Liver (tissue), 8 donors: ENCODE measurements at regions not wholly inside any gene's neighbourhood (a gene's known extent, or its start where the extent isn't known, plus 50 kb on each side); places are given as distances from the start of the nearest gene placed in this dataset.
"Not testable (repeated sequence)": the region's sequence is repeated elsewhere in the genome, so short reads cannot be mapped to it uniquely, and the experiment has no call there.

Experiments used
- DNase-seq: peaks from one replicate; pipeline ENCODE4 v3.0.0-alpha.2; 2017; ENCODE audit warnings: low spot score
- H3K27ac ChIP-seq, 2 donors: one replicate each; pipeline ENCODE4 v1.7.0; 2013; ENCODE audit warnings: inconsistent platforms in 2 of 2, low read length in 2 of 2, control low read depth in 1 of 2, low read depth in 1 of 2, mild to moderate bottlenecking in 1 of 2
- H3K27me3 ChIP-seq, 4 donors: one replicate each; pipeline versions ENCODE4 v1.6.1 to v1.7.0; 2013; ENCODE audit warnings: low read length in 3 of 4, inconsistent platforms in 1 of 4, mild to moderate bottlenecking in 1 of 4, moderate library complexity in 1 of 4; ENCODE audit not compliant: control insufficient read depth in 4 of 4, insufficient read depth in 4 of 4
- H3K36me3 ChIP-seq, 4 donors: one replicate each; pipeline versions ENCODE4 v1.6.1 to v1.7.0; 2013; ENCODE audit warnings: low read length in 3 of 4, mild to moderate bottlenecking in 3 of 4, low read depth in 1 of 4, moderate library complexity in 1 of 4; ENCODE audit not compliant: control insufficient read depth in 4 of 4, insufficient read depth in 3 of 4
- H3K4me1 ChIP-seq, 4 donors: one replicate each; pipeline versions ENCODE4 v1.6.1 to v1.7.0; 2013; ENCODE audit warnings: low read length in 3 of 4, mild to moderate bottlenecking in 3 of 4, moderate library complexity in 1 of 4; ENCODE audit not compliant: control insufficient read depth in 4 of 4, insufficient read depth in 4 of 4
- H3K4me3 ChIP-seq, 3 donors: one replicate each; pipeline versions ENCODE4 v1.6.1 to v1.7.0; 2013; ENCODE audit warnings: low read length in 3 of 3, control low read depth in 1 of 3, low read depth in 1 of 3, mild to moderate bottlenecking in 1 of 3
- H3K9ac ChIP-seq, 2 donors: one replicate each; pipeline ENCODE4 v1.7.0; 2013; ENCODE audit warnings: low read length in 2 of 2, mild to moderate bottlenecking in 2 of 2, moderate library complexity in 2 of 2, control low read depth in 1 of 2, low read depth in 1 of 2
- H3K9me3 ChIP-seq, 4 donors: one replicate each; pipeline versions ENCODE4 v1.6.1 to v1.7.0; 2013; ENCODE audit warnings: low read length in 3 of 4; ENCODE audit not compliant: control insufficient read depth in 4 of 4
- ATF3 ChIP-seq: IDR thresholded peaks from 2 replicates; pipeline ENCODE4 v1.6.1; 2016; ENCODE audit warnings: antibody characterized with exemption
- CTCF ChIP-seq: fragments of 150-350 bp; IDR thresholded peaks from 2 replicates; pipeline ENCODE4 v1.5.1; 2017; ENCODE audit warnings: improper control_type of control experiment, low read depth, low read length; ENCODE audit not compliant: missing input control
- EGR1 ChIP-seq, 2 donors: IDR thresholded peaks; 2 replicates each; pipeline ENCODE4 v1.6.1; 2016 to 2018; ENCODE audit warnings: antibody characterized with exemption in 2 of 2, low read depth in 2 of 2
- FOXA1 ChIP-seq: IDR thresholded peaks from 2 replicates; pipeline ENCODE4 v1.6.1; 2016; ENCODE audit warnings: antibody characterized with exemption
- FOXA2 ChIP-seq: IDR thresholded peaks from 2 replicates; pipeline ENCODE4 v1.6.1; 2016; ENCODE audit warnings: antibody characterized with exemption
- GABPA ChIP-seq, 2 donors: IDR thresholded peaks in 1 of 2; conservative IDR thresholded peaks in 1 of 2; 2 replicates each; pipeline ENCODE4 v1.6.1; 2016; ENCODE audit warnings: antibody characterized with exemption in 2 of 2, mild to moderate bottlenecking in 1 of 2, moderate library complexity in 1 of 2
- HNF4A ChIP-seq, 2 donors: conservative IDR thresholded peaks; 2 replicates each; pipeline ENCODE4 v1.6.1; 2016; ENCODE audit warnings: antibody characterized with exemption in 2 of 2, mild to moderate bottlenecking in 2 of 2
- HNF4G ChIP-seq: IDR thresholded peaks from 2 replicates; pipeline ENCODE4 v1.6.1; 2016; ENCODE audit warnings: antibody characterized with exemption
- JUND ChIP-seq, 2 donors: IDR thresholded peaks; 2 replicates each; pipeline ENCODE4 v1.6.1; 2016; ENCODE audit warnings: antibody characterized with exemption in 2 of 2
- MAX ChIP-seq: IDR thresholded peaks from 2 replicates; pipeline ENCODE4 v1.6.1; 2016; ENCODE audit warnings: antibody characterized with exemption
- NR2F2 ChIP-seq: IDR thresholded peaks from 2 replicates; pipeline ENCODE4 v1.6.1; 2016; ENCODE audit warnings: antibody characterized with exemption
- RAD21 ChIP-seq, 2 donors: IDR thresholded peaks; 2 replicates each; pipeline ENCODE4 v1.6.1; 2016; ENCODE audit warnings: antibody characterized with exemption in 2 of 2, mild to moderate bottlenecking in 2 of 2
- RXRA ChIP-seq, 2 donors: IDR thresholded peaks; 2 replicates each; pipeline ENCODE4 v1.6.1; 2017 to 2018; ENCODE audit warnings: antibody characterized with exemption in 2 of 2, mild to moderate bottlenecking in 1 of 2
- SP1 ChIP-seq: IDR thresholded peaks from 2 replicates; pipeline ENCODE4 v1.6.1; 2018; ENCODE audit warnings: antibody characterized with exemption, mild to moderate bottlenecking
- TAF1 ChIP-seq: conservative IDR thresholded peaks from 2 replicates; pipeline ENCODE4 v1.6.1; 2016; ENCODE audit warnings: antibody characterized with exemption, mild to moderate bottlenecking
- YY1 ChIP-seq: IDR thresholded peaks from 2 replicates; pipeline ENCODE4 v1.6.1; 2016; ENCODE audit warnings: antibody characterized with exemption, mild to moderate bottlenecking
- WGBS: extraction: QIAGEN DNeasy Blood & Tissue Kit; methylation state at CpG from one replicate; pipeline ENCODE4 v1.1.7; 2013; 5-methylcytosine and 5-hydroxymethylcytosine counted together
- TF ChIP-seq, protein P1 (sequence below): IDR thresholded peaks from 2 replicates; pipeline ENCODE4 v1.6.1; 2016; ENCODE audit warnings: antibody characterized with exemption
- TF ChIP-seq, protein P2 (sequence below): IDR thresholded peaks from 2 replicates; pipeline ENCODE4 v1.6.1; 2016; ENCODE audit warnings: antibody characterized with exemption, mild to moderate bottlenecking
- donor health status: healthy.
- donor health status: healthy.
- donor health status: healthy.
- donor health status: healthy.
- donor health status: healthy.

GRCh38 chr16:29318561-29318968 is 87.9 kb downstream of the NPIPB11 start:
- H3K9me3 ChIP-seq, H3K4me1 ChIP-seq, H3K4me3 ChIP-seq, DNase-seq, H3K9ac ChIP-seq, H3K27me3 ChIP-seq: not testable (repeated sequence)
- TF ChIP-seq RAD21 (IDR thresholded peaks at IDR 0.05) (peak; percentile 5 to 15), NR2F2 (peak; percentile 50)
- Histone ChIP-seq H3K27ac (peak overlapping the region in 1 of 2 donors; percentile 25), H3K36me3 (peaks cover 0 to 22% (median 3%) of the 10 kb centered on the region in 4 donors)
- 68% methylated on average over 10 of the region's 10 CpGs for WGBS

DNA sequence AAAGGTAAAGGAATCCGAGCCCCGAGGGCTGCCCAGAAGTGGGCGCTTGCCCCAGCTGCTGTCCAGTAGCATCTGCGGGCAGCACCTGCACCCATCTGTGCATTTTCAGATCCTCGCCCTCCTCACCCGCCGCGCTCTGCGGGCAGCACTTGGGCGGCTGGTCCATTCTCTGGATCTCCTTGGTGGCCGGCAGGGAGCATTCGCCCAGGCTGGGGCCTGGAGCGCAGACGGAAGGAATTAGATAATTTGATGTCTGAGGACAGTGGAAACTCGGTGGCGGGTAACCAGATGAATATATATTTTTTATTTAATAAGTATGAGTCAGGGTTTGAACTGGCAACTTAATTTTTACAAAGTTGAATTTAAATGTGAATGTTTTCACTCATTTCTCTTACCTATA is 88.5 kb downstream of the NPIPB11 start:
- H3K36me3 ChIP-seq: peaks cover 0 to 22% (median 4%) of the 10 kb centered on the region in 4 donors
- no peak overlapping the region for H3K27ac ChIP-seq
- H3K4me3 ChIP-seq: no peak overlapping the region
- 91% methylated on average over 16 of the region's 16 CpGs for WGBS
- H3K4me1 ChIP-seq: no peaks in the 10 kb centered on the region
- H3K9ac ChIP-seq: no peak overlapping the region
- no peaks in the 10 kb centered on the region for H3K9me3 ChIP-seq
- TF ChIP-seq GABPA (IDR thresholded peaks at IDR 0.05 in 1 of 2, conservative IDR thresholded peaks at IDR 0.05 in 1 of 2): no peak
- TF ChIP-seq TAF1: no peak
- TF ChIP-seq, protein P1, sequence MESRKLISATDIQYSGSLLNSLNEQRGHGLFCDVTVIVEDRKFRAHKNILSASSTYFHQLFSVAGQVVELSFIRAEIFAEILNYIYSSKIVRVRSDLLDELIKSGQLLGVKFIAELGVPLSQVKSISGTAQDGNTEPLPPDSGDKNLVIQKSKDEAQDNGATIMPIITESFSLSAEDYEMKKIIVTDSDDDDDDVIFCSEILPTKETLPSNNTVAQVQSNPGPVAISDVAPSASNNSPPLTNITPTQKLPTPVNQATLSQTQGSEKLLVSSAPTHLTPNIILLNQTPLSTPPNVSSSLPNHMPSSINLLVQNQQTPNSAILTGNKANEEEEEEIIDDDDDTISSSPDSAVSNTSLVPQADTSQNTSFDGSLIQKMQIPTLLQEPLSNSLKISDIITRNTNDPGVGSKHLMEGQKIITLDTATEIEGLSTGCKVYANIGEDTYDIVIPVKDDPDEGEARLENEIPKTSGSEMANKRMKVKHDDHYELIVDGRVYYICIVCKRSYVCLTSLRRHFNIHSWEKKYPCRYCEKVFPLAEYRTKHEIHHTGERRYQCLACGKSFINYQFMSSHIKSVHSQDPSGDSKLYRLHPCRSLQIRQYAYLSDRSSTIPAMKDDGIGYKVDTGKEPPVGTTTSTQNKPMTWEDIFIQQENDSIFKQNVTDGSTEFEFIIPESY: no peak
- TF ChIP-seq HNF4A (conservative IDR thresholded peaks at IDR 0.05): no peak
- no peak for TF ChIP-seq JUND (IDR thresholded peaks at IDR 0.05)
- TF ChIP-seq NR2F2: no peak
- no peak for TF ChIP-seq SP1
- no peak for TF ChIP-seq CTCF
- TF ChIP-seq RXRA (IDR thresholded peaks at IDR 0.05): no peak
- TF ChIP-seq, protein P2, sequence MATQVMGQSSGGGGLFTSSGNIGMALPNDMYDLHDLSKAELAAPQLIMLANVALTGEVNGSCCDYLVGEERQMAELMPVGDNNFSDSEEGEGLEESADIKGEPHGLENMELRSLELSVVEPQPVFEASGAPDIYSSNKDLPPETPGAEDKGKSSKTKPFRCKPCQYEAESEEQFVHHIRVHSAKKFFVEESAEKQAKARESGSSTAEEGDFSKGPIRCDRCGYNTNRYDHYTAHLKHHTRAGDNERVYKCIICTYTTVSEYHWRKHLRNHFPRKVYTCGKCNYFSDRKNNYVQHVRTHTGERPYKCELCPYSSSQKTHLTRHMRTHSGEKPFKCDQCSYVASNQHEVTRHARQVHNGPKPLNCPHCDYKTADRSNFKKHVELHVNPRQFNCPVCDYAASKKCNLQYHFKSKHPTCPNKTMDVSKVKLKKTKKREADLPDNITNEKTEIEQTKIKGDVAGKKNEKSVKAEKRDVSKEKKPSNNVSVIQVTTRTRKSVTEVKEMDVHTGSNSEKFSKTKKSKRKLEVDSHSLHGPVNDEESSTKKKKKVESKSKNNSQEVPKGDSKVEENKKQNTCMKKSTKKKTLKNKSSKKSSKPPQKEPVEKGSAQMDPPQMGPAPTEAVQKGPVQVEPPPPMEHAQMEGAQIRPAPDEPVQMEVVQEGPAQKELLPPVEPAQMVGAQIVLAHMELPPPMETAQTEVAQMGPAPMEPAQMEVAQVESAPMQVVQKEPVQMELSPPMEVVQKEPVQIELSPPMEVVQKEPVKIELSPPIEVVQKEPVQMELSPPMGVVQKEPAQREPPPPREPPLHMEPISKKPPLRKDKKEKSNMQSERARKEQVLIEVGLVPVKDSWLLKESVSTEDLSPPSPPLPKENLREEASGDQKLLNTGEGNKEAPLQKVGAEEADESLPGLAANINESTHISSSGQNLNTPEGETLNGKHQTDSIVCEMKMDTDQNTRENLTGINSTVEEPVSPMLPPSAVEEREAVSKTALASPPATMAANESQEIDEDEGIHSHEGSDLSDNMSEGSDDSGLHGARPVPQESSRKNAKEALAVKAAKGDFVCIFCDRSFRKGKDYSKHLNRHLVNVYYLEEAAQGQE: no peak
- TF ChIP-seq FOXA1: no peak
- TF ChIP-seq MAX: no peak
- TF ChIP-seq HNF4G: no peak
- TF ChIP-seq RAD21 (IDR thresholded peaks at IDR 0.05): no peak
- no peak for TF ChIP-seq ATF3
- TF ChIP-seq YY1: no peak
- TF ChIP-seq FOXA2: no peak
- TF ChIP-seq EGR1 (IDR thresholded peaks at IDR 0.05; ENCODE audit: low read depth in 2 of 2): no peak
- no peaks in the 10 kb centered on the region for H3K27me3 ChIP-seq
- DNase-seq: no peak
